Stimulated activated CD8-positive, alpha-beta memory T cell treated with anti-CD3 and anti-CD28 coated beads, Interleukin-15, amount 100 ng/mL, for 48 hours (primary cell): ENCODE measurements at regions not wholly inside any gene's neighbourhood (a gene's known extent, or its start where the extent isn't known, plus 50 kb on each side); places are given as distances from the start of the nearest gene placed in this dataset.

Experiments used
- DNase-seq, 2 donors: peaks; one replicate each; pipeline ENCODE4 v3.0.0-alpha.2; 2020; ENCODE audit warnings: low read depth in 2 of 2

- DNase-seq: no peak
Measured at GRCh38 chr19:29323440-29324290, 110.7 kb upstream of the UQCRFS1 start.

DNA sequence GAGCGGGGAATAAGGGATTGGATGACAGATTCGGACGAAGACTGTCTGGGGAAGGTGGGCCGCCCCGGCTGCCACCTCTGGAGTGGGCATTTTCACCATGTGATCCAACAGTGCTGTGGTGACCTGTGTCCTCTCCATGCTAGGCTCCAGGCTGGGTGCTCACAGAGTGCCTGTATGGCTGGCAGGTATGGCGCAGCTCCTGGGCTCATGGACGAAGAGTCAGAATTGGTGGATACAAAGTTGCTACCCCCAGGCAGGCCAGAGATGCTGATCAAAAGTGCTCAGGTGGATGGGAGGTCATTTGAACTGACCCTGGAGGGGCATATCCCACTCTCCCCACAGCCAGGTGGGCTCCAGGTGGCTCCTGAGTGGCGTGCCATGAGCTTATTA lies 111.3 kb upstream of the UQCRFS1 start:
- DNase-seq: no peak

DNA sequence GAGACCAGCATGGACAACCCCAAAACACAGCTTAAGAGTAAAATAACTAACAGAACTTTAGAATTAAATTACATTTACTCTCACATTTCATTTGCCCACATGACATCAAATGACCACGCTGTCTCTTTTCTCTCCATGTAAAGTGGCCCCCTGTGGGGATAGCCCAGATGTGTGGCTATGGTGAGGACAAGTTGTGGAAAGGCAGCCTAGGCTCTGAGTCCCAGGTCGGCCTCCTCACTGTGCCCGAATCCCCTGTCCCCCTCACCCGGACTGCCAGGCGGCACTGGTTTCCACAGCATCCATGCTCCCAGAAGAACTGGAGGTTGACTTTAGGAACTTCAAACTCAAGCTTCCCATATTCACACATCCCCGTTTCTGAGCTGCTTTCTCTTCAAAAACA lies 111.8 kb upstream of the UQCRFS1 start:
- DNase-seq: no peak

GRCh38 chr19:29325241-29325975 lies 112.5 kb upstream of the UQCRFS1 start:
- DNase-seq: no peak

DNA sequence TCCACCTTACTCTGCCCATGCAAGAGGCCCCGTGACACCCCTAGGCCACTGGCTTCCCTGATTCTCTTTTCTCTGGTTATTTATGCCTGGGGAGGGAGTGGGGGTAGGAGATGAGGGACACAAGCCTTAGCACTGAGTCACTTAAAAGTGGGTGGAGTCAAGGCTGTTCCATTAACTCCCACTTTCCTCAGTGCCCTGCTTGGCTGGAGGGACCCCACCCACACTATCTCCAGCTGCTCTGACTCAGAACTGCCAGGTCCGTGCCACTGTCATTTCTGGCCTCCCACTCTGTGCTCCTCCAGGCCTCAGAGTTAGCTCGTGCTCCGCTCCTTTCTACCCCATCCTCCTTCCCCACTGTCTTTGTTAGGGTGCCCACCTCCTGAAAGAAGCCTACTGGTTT lies 113.4 kb upstream of the UQCRFS1 start:
- DNase-seq: no peak

DNA sequence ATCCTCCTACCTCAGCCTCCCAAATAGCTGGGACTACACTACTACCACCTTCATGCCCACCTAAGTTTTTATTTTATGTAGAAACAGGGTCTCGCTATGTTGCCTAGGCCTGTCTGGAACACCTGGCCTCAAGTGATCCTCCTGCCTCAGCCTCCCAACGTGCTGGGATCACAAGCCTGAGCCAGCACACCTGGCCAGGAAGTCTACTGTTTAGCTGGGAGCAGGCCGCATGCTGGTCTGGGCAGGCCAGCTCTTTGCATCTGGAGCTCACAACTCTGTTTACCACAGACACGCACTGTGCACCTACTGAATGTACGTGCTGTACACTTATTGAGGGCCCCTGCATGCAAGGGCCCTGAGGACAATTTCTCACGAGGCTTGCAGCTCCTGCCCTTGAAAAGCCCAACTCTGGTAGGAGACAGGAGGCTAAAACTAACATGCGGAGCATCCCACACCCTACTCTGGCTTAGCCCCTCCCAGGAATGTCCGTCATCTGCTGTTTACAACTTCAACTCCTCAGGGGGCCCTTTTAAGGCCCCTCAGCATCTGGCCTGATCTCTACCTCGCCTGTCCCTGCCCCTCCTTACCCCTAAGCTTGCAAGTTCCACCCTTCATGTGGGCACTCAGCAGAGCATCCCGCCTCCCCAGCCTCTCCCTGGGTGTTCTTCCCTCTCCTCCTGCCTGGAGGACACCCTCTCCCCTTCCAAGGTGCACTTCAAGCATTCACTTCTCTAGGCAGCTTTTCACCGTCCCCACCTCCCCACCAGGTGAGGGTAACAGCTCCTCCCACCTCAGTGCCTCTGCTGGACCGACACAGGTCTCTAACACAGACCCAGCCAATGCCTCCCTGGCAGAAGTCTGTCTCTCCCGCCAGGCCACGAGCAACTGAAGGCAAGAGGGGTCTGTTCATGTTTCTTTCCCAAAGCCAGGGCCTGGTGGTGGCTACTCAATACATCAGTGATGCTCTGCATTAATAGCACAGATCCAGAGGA lies 114.2 kb upstream of the UQCRFS1 start:
- no peak for DNase-seq

GRCh38 chr19:29328586-29328985 lies 115.6 kb upstream of the UQCRFS1 start:
- DNase-seq: no peak

DNA sequence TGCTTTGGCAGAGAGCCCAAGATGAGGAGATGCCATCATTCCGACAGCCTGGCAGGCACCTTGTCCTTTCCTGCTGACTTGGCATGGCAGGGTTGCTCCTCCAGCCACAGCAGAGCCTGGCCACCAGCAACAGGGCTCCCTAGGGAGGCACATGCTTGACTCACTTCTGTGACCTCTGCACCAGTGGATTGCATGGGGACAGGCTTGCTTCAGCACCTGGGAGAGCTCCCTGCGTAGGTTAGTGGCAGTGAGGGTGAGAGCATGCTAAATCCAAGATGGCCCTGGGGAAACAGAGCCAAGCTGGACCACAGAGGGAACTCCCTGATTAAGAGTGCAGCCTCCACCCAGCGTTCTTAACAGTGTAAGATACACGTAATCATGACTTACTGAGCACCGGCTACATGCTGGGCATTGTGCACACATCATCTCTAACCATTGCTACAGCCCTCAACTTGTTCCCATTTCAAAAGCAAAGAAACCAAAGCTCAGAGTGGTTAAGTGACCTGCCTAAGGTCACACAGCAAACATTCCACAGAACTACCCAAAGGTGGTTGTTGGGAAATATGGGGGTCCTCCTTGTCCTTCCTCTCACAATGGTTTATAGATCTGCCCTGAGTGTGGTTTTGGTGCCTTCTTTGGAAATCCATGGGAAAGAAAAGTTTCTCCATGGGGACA lies 116.6 kb upstream of the UQCRFS1 start:
- DNase-seq: no peak

- DNase-seq: no peak
Measured at GRCh38 chr19:29336425-29336824, 123.5 kb upstream of the UQCRFS1 start.

DNA sequence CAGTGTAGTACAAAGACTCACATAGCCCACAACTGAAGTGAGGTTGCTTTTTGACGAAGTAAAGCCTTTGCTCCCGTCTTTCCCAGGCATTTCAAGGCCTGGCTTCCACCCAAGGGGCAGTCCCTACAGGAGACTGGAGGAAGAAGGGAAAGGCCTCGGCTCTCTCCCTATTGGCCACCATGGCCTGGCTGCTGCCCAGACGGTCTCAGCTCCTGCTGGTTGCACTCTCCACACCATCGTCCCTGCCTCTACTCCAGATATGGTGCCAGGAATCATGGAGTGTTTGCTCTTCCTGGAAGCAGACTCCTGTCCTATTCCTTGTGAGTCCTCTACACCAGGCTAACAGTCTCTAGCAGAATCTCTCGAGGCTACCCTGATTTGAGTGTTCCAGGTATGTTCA lies 124.1 kb upstream of the UQCRFS1 start:
- DNase-seq: no peak

DNA sequence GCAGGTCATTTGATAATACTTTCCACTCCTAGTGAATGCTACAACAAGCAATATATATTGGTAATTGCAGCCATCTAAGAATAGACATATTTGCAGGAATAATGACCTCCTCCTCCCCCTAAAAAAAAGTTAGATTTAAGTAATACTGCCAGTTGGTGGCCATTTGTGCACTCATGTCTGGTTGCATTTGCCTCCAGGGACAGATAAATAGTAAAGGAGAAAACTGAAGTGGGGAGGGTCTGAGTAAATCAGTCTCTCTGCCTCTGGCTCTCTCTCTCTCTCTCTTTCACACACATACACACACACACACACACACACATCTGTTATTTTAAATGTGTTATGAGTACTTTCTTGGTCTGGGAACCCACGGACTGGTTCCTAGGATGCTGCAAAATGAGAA lies 125.5 kb upstream of the UQCRFS1 start:
- DNase-seq: no peak

DNA sequence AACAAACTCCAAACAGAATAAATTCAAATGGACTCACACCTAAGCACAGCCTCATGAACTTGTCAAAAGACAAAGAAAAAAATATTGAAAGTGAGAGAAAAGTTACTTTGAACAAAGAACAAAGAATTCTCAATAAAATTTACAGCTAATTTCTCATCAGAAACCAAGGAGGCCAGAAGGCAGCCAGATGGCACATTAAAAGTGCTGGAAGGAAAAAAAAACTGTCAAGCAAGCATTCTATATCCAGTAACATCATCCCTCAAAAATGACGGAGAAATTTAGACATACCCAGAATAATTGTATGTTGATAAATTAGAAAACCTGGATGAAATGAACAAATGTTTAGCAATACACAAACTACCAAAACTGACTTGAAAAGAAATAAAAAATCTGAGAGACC lies 129.8 kb upstream of the UQCRFS1 start:
- no peak for DNase-seq

DNA sequence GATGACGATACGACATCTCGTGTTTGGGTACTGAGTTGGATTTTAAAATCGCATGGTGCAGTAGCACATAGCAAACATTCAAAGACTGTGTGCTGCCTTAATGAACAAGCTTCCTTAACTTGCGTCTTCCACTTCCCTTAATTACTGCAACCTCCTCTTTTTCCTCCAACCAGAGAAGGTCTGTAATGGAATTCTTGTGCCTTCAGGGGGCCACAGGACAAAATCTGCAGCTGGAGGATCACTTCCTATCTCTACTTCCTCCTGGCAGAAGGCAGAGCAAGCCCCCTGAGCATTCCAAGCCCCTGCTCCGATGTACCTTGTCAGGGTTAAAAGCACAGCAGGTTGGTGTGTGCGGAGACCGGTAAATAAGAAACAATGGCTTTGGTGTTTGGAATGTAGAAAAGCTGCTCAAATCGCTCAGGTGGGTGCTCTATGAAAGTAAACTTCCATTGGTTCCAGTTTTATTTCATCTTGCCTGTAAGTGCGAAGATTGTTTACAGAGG lies 151.3 kb upstream of the UQCRFS1 start:
- DNase-seq: no peak

DNA sequence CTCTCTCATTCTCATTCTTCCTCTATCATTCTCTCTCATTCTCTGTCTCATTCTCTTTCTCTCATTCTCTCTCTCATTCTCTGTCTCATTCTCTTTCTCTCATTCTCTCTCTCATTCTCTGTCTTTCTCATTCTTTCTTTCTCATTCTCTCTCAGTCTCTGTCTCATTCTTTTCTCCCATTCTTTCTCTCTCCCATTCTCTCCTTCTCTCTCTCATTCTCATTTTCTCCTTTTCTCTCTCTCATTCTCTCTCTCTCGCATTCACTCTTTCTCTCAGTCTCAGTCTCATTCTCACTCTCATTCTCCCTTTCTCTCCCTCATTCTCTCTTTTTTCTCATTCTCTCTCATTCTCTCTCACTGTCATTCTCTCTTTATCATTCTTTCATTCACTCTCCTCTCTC lies 152.0 kb upstream of the UQCRFS1 start:
- no peak for DNase-seq

GRCh38 chr19:29365836-29366417 lies 153.0 kb upstream of the UQCRFS1 start:
- no peak for DNase-seq

DNA sequence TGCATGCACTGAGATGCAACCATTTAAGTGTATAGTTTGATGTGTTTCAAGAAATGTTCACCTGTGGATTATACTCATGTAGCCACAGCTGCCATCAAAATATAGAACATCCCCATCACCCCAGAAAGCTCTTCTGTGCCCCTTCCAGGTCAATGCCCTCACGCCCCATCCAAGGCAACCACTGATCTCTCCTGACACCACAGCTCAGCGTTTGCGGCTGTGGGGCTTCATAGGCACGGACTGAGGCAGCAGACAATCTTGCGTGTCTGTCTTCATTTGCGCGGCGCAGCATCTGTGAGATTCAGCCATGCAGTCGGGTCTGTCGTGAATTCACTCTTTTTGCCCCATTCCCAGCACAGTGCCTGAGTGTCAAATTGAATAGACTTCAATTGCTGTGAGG lies 153.8 kb upstream of the UQCRFS1 start:
- DNase-seq: no peak

- no peak for DNase-seq
Measured at GRCh38 chr19:29367791-29368222, 154.9 kb upstream of the UQCRFS1 start.

GRCh38 chr19:29370276-29370675 lies 155.5 kb upstream of the VSTM2B start:
- DNase-seq: no peak

- DNase-seq: no peak
Measured at GRCh38 chr19:29371251-29372090, 154.3 kb upstream of the VSTM2B start.

DNA sequence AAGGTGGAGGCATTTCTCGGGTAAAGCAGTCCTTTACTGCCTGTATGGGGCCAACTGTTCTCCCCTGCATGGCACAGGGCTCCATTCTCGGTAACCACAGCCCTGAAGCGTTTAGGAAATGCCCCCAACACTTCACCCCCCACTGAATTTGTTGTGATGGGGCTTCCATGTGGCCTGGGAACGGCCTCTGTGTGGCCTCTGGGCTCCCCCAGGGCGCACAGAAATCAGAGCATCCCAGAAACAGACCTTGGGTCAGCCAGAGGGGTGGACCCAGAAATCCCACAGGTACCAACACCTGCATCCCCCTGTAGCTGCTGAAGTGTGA lies 153.7 kb upstream of the VSTM2B start:
- no peak for DNase-seq
